ENCODE measurements at regions not wholly inside any gene's neighbourhood (a gene's known extent, or its start where the extent isn't known, plus 50 kb on each side); places are given as distances from the start of the nearest gene placed in this dataset.

GRCh38 chr13:79936368-79937136, 404.4 kb downstream of the SPRY2 start:
- dilution Hi-C loops (cut with HindIII; ENCODE audit: low sequenced_read_pairs, unreplicated experiment) = no loop called here
- Histone ChIP-seq H3K4ac (ENCODE audit: low read depth, low read length) (peak overlapping the region; percentile 93), H3K23ac (ENCODE audit: low read depth, low read length) (peak overlapping the region; percentile 91), H3K9ac (ENCODE audit: low read depth, low read length) (peak overlapping the region; percentile 64), H2AK9ac (replicated peaks; ENCODE audit: low read depth, low read length, poor library complexity) (peak overlapping the region; percentile 81), H3K36me3 (ENCODE audit: control insufficient read depth, insufficient read depth, low read length) (no peaks in the 10 kb centered on the region), H2AFZ (replicated peaks; ENCODE audit: low read length, poor library complexity) (peak overlapping the region; percentile 75), H3K4me1 (ENCODE audit: control insufficient read depth, insufficient read depth, low read length) (peaks cover 20% of the 10 kb centered on the region), H3K14ac (replicated peaks; ENCODE audit: low read depth, low read length) (peak overlapping the region; percentile 91), H3K9me1 (ENCODE audit: insufficient read depth, low read length) (0 out of 2 replicates have a peak, but pooled peaks cover 6% of the 10 kb centered on the region), H3K56ac (ENCODE audit: extremely low read depth, insufficient read depth, low read length) (peak overlapping the region; percentile 95), H2AK5ac (ENCODE audit: low read depth, low read length) (peak overlapping the region; percentile 98), H4K20me1 (ENCODE audit: insufficient read depth, low read length) (no peaks in the 10 kb centered on the region), H3K4me2 (ENCODE audit: low read depth, low read length) (peak overlapping the region; percentile 63), H3K27ac (ENCODE audit: insufficient read depth, low read length) (peak overlapping the region; percentile 98), H3K18ac (ENCODE audit: low read depth, low read length) (peak overlapping the region; percentile 99), H4K91ac (ENCODE audit: insufficient read depth, low read depth, low read length) (peak overlapping the region; percentile 97), H2BK5ac (ENCODE audit: low read depth, low read length, poor library complexity, severe bottlenecking) (peak overlapping the region; percentile 99), H3K79me1 (ENCODE audit: low read depth in 1 of 2, low read length in 2 of 2) (peaks cover 0 to 7% of the 10 kb centered on the region in 2 experiments; a peak in 1 of 4 replicates), H3K4me3 (ENCODE audit: insufficient read depth, low read depth, low read length) (no peak overlapping the region), H2BK120ac (ENCODE audit: low read depth, low read length) (peak overlapping the region; percentile 96), H2BK15ac (ENCODE audit: low read depth, low read length) (peak overlapping the region; percentile 98), H3K27me3 (ENCODE audit: control insufficient read depth, insufficient read depth, low read length) (no peaks in the 10 kb centered on the region), H3K9me3 (ENCODE audit: control insufficient read depth, insufficient read depth, low read length) (no peaks in the 10 kb centered on the region), H4K5ac (ENCODE audit: low read depth, low read length) (peak overlapping the region; percentile 96), H4K8ac (ENCODE audit: low read depth in 2 of 2, low read length in 2 of 2) (peak overlapping the region; percentile 92 to 94), H2BK20ac (ENCODE audit: low read depth, low read length) (peak overlapping the region; percentile 96)
- BruUV-seq (replicated peaks) = no TSS peak
- CTCF ChIA-PET = interaction anchor here (0.6 to 1.1 kb wide), 8 partner anchors 23 to 418 kb away, joined by 3 to 5 read pairs (median 3); no protein-coding TSS in a partner anchor
- in situ Hi-C loops (cut with MboI; ENCODE audit: low sequenced_read_pairs) = loop anchor here (10.0 kb wide), 2 partner anchors 152 to 398 kb away; no protein-coding TSS in a partner anchor
- POLR2A ChIA-PET (ENCODE audit: unreplicated experiment) = interaction anchor here (0.6 to 1.2 kb wide), 3 partner anchors 29 to 405 kb away, joined by 3 to 9 read pairs (median 4); partner anchors contain the start of gene SPRY2
- DNase-seq (peak; percentile 100), ATAC-seq (ENCODE audit: low read depth) (peak; percentile 92)
- no CpG with 5 or more reads among the region's 12 CpGs for WGBS, 2 experiments (ENCODE audit: extremely low coverage in 2 of 2, insufficient read length in 1 of 2)
- intact Hi-C loops (cut with micrococcal nuclease) = loop anchor here (1.0 to 5.0 kb wide), 7 partner anchors 104 to 403 kb away; no protein-coding TSS in a partner anchor
- no peak for TF ChIP-seq RFX5 (IDR thresholded peaks at IDR 0.05; ENCODE audit: low read depth, low read length)
- TF ChIP-seq USF2 (IDR thresholded peaks at IDR 0.05; ENCODE audit: low read depth, low read length) = no peak
- TF ChIP-seq RAD21 (IDR thresholded peaks at IDR 0.05; ENCODE audit: low read length) = peak; percentile 35
- no peak for TF ChIP-seq MXI1 (IDR thresholded peaks at IDR 0.05; ENCODE audit: borderline replicate concordance, low read depth, low read length)
- TF ChIP-seq MAZ (IDR thresholded peaks at IDR 0.05; ENCODE audit: borderline replicate concordance, low read depth, low read length) = no peak
- no peak for TF ChIP-seq CEBPB (IDR thresholded peaks at IDR 0.05; ENCODE audit: low read depth, low read length)
- no peak for TF ChIP-seq NFE2L2 (IDR thresholded peaks at IDR 0.05; ENCODE audit: low read depth, low read length)
- TF ChIP-seq POLR2A (IDR thresholded peaks at IDR 0.05; ENCODE audit: low read depth, low read length) = peak; percentile 40; the same call in 1 of the 2 replicates
- TF ChIP-seq ELK1 (IDR thresholded peaks at IDR 0.05; ENCODE audit: borderline replicate concordance, low read depth, low read length) = no peak
- peak; percentile 58 for TF ChIP-seq BHLHE40 (IDR thresholded peaks at IDR 0.05; ENCODE audit: low read depth, low read length)
- TF ChIP-seq RCOR1 (IDR thresholded peaks at IDR 0.05; ENCODE audit: insufficient replicate concordance, low read length) = no peak
- TF ChIP-seq FOS (IDR thresholded peaks at IDR 0.05; ENCODE audit: low read depth, low read length) = peak; percentile 97
- peak; percentile 31; the same call in 1 of the 2 replicates for TF ChIP-seq CHD1 (IDR thresholded peaks at IDR 0.05; ENCODE audit: low read depth, low read length)
- no peak; the same call in 1 of the 2 replicates for TF ChIP-seq SMC3 (IDR thresholded peaks at IDR 0.05; ENCODE audit: low read depth, low read length)

Measured in IMR-90 (cell line).